GM19035 (cell line): ENCODE measurements at regions not wholly inside any gene's neighbourhood (a gene's known extent, or its start where the extent isn't known, plus 50 kb on each side); places are given as distances from the start of the nearest gene placed in this dataset.

Experiments
- ATAC-seq: cut with Tn5 transposase; IDR thresholded peaks from one replicate; pipeline ENCODE4 v1.9.1; 2021; ENCODE audit not compliant: unreplicated experiment

GRCh38 chr5:159736844-159737243, 179.4 kb upstream of the ADRA1B start:
- ATAC-seq: no peak

DNA sequence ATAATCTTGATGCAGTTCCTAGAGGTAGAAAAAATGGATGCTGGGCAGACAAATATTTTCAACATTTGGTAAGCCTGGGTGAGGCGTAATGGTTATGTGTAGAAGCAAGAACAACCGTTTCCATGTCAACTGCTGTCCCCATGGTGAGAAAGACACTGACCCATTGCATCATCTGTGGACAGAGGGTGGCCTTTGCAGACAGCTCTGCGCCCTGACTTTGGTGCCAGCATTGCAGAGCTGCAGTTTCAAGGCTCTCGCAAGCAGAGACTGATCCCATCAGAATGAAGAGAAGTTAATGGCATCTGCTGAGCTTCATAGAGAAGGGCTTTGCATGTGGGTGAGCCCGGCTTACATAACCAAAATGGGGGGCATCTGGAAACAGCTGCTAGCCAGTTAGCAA, 179.0 kb upstream of the ADRA1B start:
- ATAC-seq: no peak

- ATAC-seq: no peak
These were observed 174.4 kb upstream of the ADRA1B start for GRCh38 chr5:159741829-159742322.

DNA sequence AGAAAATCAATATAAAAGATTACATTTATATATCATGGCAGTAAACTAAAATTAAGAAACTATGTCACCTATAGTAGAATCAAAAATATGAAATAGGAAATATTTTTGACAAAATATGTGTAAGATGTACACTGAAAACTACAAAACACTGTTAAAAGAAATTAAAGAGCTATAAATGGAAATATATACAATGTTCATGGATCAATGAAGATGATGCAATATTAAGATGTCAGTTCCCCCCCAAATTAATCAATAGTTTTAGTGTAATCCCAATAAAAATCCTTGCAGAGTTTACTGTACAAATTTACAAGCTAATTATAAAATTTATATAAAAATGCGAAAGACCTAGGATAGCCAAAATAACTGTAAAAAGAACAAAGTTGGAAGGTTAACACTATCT, 173.0 kb upstream of the ADRA1B start:
- ATAC-seq: no peak

DNA sequence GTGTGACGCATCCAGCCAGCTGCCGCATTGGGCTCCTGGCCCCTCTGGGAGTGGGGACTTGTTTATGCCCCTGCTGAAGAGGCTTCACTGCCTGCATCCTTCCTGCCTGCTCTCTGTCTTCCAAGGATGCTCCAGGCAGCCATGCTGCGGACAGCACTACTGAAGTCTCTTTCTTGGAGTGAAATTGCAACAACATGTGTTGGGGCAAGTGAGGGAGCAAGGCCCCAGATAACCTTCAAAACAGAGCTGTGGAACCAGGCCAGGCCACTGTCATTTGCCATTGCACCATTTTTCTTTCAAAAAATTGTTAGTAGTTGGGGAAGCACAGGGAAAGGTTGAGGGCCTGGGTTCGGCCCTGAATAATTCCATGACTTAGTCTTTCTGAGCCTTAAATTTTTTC, 169.6 kb upstream of the ADRA1B start:
- ATAC-seq: no peak

DNA sequence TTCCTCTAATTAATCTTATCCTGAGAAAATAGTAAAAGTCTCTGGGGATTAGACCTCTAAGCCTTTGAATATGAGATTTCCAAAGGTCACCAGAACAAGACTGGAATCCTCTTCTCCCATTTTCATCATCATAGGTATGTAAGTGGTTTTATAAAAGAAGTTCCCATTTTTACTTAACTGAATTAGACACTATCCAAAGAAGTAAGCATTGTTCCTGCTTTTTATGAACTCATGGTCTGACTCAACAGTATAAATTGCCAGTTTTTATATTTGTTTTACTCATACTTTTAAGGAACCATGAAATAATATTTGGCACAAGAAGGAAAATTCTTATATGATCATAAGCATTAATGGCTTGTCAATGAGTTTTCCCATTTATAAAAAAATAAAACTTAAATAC, 167.1 kb upstream of the ADRA1B start:
- ATAC-seq: no peak

DNA sequence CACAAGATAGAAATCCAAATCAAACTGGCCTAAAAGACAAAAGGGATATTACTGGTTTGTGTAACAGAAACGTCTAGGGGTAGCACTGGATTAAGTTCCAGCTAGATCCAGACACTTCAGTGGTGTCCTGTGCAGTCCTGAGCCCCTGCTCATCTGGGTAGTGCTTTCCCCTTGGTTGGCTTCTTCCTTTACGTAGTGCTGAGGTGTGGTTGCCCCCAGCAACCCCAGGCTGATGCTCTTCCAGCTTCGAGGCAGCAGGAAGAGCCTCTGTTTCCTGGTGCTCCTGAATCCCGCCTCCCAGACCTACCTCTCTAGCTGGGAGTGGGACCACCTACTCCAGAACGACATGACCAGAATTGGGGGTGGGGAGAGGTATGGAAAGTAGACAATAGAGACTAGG, 166.1 kb upstream of the ADRA1B start:
- ATAC-seq: no peak

- no peak for ATAC-seq
These were observed 164.8 kb upstream of the ADRA1B start for GRCh38 chr5:159751459-159751858.

- ATAC-seq: no peak
These were observed 163.5 kb upstream of the ADRA1B start for GRCh38 chr5:159752622-159753275.

GRCh38 chr5:159758189-159758588, 158.1 kb upstream of the ADRA1B start:
- no peak for ATAC-seq

DNA sequence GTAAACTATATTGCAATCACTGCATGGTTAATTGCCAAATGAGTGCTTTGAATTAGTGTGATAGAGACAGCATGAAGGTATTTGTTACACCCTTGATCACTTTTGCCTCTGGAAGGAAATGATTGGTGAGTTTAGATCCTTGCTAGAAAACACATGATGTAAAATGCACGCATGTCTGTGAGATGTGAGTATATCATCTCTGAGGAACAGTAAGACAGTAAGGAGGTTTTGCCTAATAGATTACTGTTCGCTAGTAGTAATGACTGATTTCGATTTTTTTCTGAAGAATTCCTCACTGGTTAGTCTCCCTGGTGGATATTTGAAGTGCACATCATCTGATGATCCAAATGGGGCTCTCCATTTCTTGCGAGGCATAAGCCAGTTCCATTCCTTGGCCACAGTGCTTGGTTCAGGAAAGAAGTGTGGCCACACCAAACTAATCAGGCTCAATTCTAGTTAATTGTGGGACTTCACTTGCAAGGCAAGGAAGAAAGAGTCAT, 156.4 kb upstream of the ADRA1B start:
- ATAC-seq: no peak

DNA sequence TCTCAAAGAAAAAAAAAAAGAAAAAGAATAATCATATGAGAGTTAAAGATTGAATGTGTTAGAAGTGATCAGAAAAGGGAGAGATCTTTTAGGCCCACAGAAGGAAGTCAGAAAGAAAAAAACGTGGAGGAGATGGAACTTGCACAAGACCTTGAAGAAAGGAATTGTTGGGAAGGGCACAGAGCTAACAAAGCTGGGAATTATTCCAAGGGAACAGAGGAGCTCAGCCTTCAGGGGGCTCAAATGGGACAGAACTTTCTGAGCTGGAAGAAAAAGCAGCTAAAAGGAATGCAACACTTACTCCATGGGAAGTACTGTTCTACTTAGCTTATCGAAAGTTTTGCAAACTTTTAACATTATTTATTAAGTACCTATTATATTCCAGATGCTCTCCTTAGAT, 153.4 kb upstream of the ADRA1B start:
- no peak for ATAC-seq

GRCh38 chr5:159763562-159763961, 152.7 kb upstream of the ADRA1B start:
- no peak for ATAC-seq

- ATAC-seq: no peak
These were observed 151.8 kb upstream of the ADRA1B start for GRCh38 chr5:159764283-159765134.

- no peak for ATAC-seq
These were observed 151.2 kb upstream of the ADRA1B start for GRCh38 chr5:159765135-159765433.

GRCh38 chr5:159765760-159766517, 150.3 kb upstream of the ADRA1B start:
- ATAC-seq: no peak

DNA sequence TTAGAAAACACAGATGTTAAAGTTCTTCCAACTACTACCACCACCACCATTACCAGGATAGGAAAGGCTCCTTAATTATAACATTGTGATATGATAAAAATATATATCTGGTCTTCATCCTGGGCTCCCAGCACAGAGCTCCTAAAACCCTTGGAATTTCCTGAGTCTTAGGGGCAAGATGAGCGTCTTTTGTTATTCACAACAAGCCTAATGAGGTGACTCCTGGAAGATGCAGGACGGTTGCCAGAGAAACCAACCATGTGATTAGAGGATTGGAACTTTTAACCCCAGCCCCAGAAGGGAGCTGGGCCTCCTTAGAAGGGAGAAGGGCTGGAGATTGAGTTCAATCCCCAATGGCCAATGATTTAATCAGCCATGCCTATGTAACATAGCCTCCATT, 148.0 kb upstream of the ADRA1B start:
- no peak for ATAC-seq

GRCh38 chr5:159772698-159773061, 143.6 kb upstream of the ADRA1B start:
- no peak for ATAC-seq

DNA sequence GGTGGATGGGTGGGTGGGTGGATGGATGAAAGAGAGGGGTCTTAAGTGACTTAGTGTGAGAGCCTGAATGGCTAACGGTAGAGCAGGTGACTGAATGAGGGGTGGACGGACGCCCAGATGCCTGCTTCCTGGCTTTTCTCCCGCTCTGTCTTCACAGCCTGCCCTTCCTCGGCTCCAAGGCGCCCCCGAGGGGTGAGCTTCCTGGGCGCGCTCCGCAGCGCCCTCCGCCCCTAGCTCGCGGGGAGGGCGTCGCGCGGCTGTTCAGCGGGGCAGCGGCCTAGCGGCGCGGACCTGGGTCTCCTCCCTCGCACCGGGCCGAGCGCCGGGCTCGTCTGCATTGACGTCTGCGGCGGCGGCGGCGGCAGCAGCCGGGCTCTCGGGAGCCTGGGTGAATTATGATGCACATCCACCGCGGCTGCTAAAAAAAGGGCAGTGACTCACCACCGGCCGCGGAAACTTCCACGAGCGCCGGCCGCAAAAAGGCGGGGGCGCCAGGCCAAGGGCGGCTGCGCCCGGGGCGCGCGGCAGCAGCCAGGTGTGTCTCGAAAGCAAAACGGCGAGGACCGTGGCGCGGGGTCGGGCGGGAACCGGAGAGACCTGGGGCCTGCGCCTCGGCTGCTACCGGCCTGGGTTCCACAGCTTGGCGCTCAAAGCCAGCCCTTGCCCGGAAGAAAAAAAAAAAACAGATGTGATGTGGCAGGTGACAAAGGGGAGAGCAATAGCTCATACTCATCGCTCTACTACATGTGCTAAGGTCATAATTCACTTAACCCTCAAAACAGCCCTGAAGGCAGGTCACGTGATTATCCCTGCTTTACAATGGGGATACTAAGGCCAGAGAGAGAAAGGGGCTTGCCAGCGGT, 143.0 kb upstream of the ADRA1B start:
- peak; percentile 89 for ATAC-seq

DNA sequence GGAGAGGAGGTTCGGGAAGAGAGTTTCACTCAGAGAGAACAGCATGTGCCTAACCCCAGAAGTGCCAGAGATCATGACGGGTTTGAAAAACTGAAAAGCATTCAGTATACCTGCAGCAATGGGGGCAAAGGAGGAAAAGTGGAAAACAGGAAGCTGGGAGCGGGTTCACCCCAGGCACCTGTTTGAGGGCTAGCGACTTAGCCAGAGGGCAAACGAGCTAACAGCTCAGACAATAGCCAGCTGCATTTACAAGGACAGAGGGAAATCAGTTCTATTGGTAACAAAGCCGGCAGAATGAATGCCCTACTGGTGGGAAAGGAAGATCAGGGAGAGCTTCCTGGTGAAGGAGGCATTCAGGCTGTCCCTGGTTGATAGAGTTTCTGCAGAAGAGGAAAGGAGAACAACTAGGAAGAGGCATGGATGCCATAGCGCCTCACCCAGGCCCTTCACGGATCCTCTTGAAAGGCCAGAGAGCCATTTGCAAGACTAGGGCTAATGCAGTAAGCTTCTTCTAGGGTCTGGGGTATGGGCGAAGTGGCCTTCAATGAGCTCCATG, 141.7 kb upstream of the ADRA1B start:
- ATAC-seq: no peak

GRCh38 chr5:159775890-159776289, 140.4 kb upstream of the ADRA1B start:
- ATAC-seq: no peak
